Stimulated activated naive CD8-positive, alpha-beta T cell treated with anti-CD3 and anti-CD28 coated beads, Interleukin-15, amount 100 ng/mL, for 72 hours (primary cell): ENCODE measurements at regions not wholly inside any gene's neighbourhood (a gene's known extent, or its start where the extent isn't known, plus 50 kb on each side); places are given as distances from the start of the nearest gene placed in this dataset.

Experiments used
- ATAC-seq: fragments of 150-1000 bp; cut with Tn5 transposase; 2 replicates; pipeline ENCODE4 v1.10.0; 2021; ENCODE audit warnings: mild to moderate bottlenecking, moderate library complexity
- DNase-seq, 2 donors: peaks; one replicate each; pipeline ENCODE4 v3.0.0; 2021 to 2022
- H3K27ac Mint-ChIP-seq, 2 donors: one replicate each; pipeline ENCODE4 v1.8.0; 2022; ENCODE audit warnings: mild to moderate bottlenecking in 2 of 2, mixed read lengths in 2 of 2, moderate library complexity in 2 of 2
- H3K27me3 Mint-ChIP-seq: one replicate; pipeline ENCODE4 v1.8.0; 2022; ENCODE audit warnings: mixed read lengths
- H3K4me1 Mint-ChIP-seq: one replicate; pipeline ENCODE4 v1.8.0; 2022; ENCODE audit warnings: mild to moderate bottlenecking, mixed read lengths
- H3K4me3 Mint-ChIP-seq, 2 donors: one replicate each; pipeline ENCODE4 v1.8.0; 2022; ENCODE audit warnings: mild to moderate bottlenecking in 2 of 2, mixed read lengths in 2 of 2, moderate library complexity in 1 of 2
- H3K9me3 Mint-ChIP-seq, 2 donors: one replicate each; pipeline ENCODE4 v1.8.0; 2022; ENCODE audit warnings: mixed read lengths in 2 of 2

- H3K9me3 Mint-ChIP-seq: no peaks in the 10 kb centered on the region
- ATAC-seq (no peak), DNase-seq (no peak)
- H3K27ac Mint-ChIP-seq: no peak overlapping the region
- H3K4me3 Mint-ChIP-seq: no peak overlapping the region
- no peaks in the 10 kb centered on the region for H3K4me1 Mint-ChIP-seq
- peaks cover 14% of the 10 kb centered on the region for H3K27me3 Mint-ChIP-seq
Observed at GRCh38 chr5:103424026-103424425, 138.6 kb downstream of the NUDT12 start.

GRCh38 chr5:103422756-103423155, 139.8 kb downstream of the NUDT12 start:
- Mint-ChIP-seq H3K27ac (no peak overlapping the region), H3K9me3 (no peaks in the 10 kb centered on the region), H3K4me3 (no peak overlapping the region), H3K27me3 (peaks cover 24% of the 10 kb centered on the region), H3K4me1 (no peaks in the 10 kb centered on the region)
- ATAC-seq (no peak), DNase-seq (no peak)

- H3K4me3 Mint-ChIP-seq: no peak overlapping the region
- ATAC-seq (no peak), DNase-seq (no peak)
- no peaks in the 10 kb centered on the region for H3K9me3 Mint-ChIP-seq
- no peaks in the 10 kb centered on the region for H3K4me1 Mint-ChIP-seq
- no peak overlapping the region for H3K27ac Mint-ChIP-seq
- H3K27me3 Mint-ChIP-seq: peaks cover 63% of the 10 kb centered on the region
Observed at GRCh38 chr5:103414604-103415003, 148.0 kb downstream of the NUDT12 start.

- Mint-ChIP-seq H3K4me1 (no peaks in the 10 kb centered on the region), H3K9me3 (no peaks in the 10 kb centered on the region), H3K4me3 (no peak overlapping the region), H3K27me3 (peaks cover 48% of the 10 kb centered on the region), H3K27ac (no peak overlapping the region)
- ATAC-seq (no peak), DNase-seq (no peak)
Observed at GRCh38 chr5:103411711-103412110, 150.9 kb downstream of the NUDT12 start.

- no peak overlapping the region for H3K27ac Mint-ChIP-seq
- H3K4me3 Mint-ChIP-seq: no peak overlapping the region
- H3K27me3 Mint-ChIP-seq: peaks cover 41% of the 10 kb centered on the region
- H3K9me3 Mint-ChIP-seq: no peaks in the 10 kb centered on the region
- H3K4me1 Mint-ChIP-seq: no peaks in the 10 kb centered on the region
- no peak for ATAC-seq
- no peak for DNase-seq
Observed at GRCh38 chr5:103410172-103410571, 151.6 kb downstream of the MACIR start.

GRCh38 chr5:103409013-103409670, 150.6 kb downstream of the MACIR start:
- ATAC-seq: no peak
- Mint-ChIP-seq H3K27ac (no peak overlapping the region), H3K4me3 (no peak overlapping the region), H3K9me3 (no peaks in the 10 kb centered on the region), H3K27me3 (peaks cover 35% of the 10 kb centered on the region), H3K4me1 (no peaks in the 10 kb centered on the region)
- DNase-seq: no peak

GRCh38 chr5:103408408-103408807, 149.8 kb downstream of the MACIR start:
- Mint-ChIP-seq H3K27me3 (peaks cover 39% of the 10 kb centered on the region), H3K27ac (no peak overlapping the region), H3K4me1 (no peaks in the 10 kb centered on the region), H3K4me3 (no peak overlapping the region), H3K9me3 (no peaks in the 10 kb centered on the region)
- DNase-seq (no peak), ATAC-seq (no peak)

- no peak overlapping the region for H3K4me3 Mint-ChIP-seq
- ATAC-seq (no peak), DNase-seq (no peak)
- H3K4me1 Mint-ChIP-seq: no peaks in the 10 kb centered on the region
- no peaks in the 10 kb centered on the region for H3K9me3 Mint-ChIP-seq
- H3K27me3 Mint-ChIP-seq: peaks cover 44% of the 10 kb centered on the region
- no peak overlapping the region for H3K27ac Mint-ChIP-seq
Observed at GRCh38 chr5:103407402-103407801, 148.8 kb downstream of the MACIR start.

- Mint-ChIP-seq H3K9me3 (no peaks in the 10 kb centered on the region), H3K27ac (no peak overlapping the region), H3K27me3 (peaks cover 20% of the 10 kb centered on the region), H3K4me3 (no peak overlapping the region), H3K4me1 (no peaks in the 10 kb centered on the region)
- no peak for ATAC-seq
- no peak for DNase-seq
Observed at GRCh38 chr5:103404483-103404882, 145.9 kb downstream of the MACIR start.

- Mint-ChIP-seq H3K4me1 (no peaks in the 10 kb centered on the region), H3K27ac (no peak overlapping the region), H3K27me3 (peaks cover 18% of the 10 kb centered on the region), H3K4me3 (no peak overlapping the region), H3K9me3 (no peaks in the 10 kb centered on the region)
- ATAC-seq (no peak), DNase-seq (no peak)
Observed at GRCh38 chr5:103402851-103403250, 144.3 kb downstream of the MACIR start.

- H3K4me1 Mint-ChIP-seq: no peaks in the 10 kb centered on the region
- peaks cover 7% of the 10 kb centered on the region for H3K27me3 Mint-ChIP-seq
- no peak for ATAC-seq
- H3K27ac Mint-ChIP-seq: no peak overlapping the region
- no peak overlapping the region for H3K4me3 Mint-ChIP-seq
- no peak for DNase-seq
- no peaks in the 10 kb centered on the region for H3K9me3 Mint-ChIP-seq
Observed at GRCh38 chr5:103397739-103398581, 139.4 kb downstream of the MACIR start.

GRCh38 chr5:103394676-103395075, 136.1 kb downstream of the MACIR start:
- DNase-seq: no peak
- Mint-ChIP-seq H3K27ac (peak overlapping the region in 1 of 2 donors; percentile 17), H3K9me3 (no peaks in the 10 kb centered on the region), H3K27me3 (peaks cover 7% of the 10 kb centered on the region), H3K4me3 (no peak overlapping the region), H3K4me1 (no peaks in the 10 kb centered on the region)
- ATAC-seq: no peak

GRCh38 chr5:103393101-103393754, 134.7 kb downstream of the MACIR start:
- no peak for ATAC-seq
- Mint-ChIP-seq H3K4me1 (no peaks in the 10 kb centered on the region), H3K27me3 (peaks cover 14% of the 10 kb centered on the region), H3K27ac (no peak overlapping the region), H3K9me3 (no peaks in the 10 kb centered on the region), H3K4me3 (no peak overlapping the region)
- DNase-seq: no peak

- ATAC-seq (no peak), DNase-seq (no peak)
- H3K27ac Mint-ChIP-seq: no peak overlapping the region
- H3K9me3 Mint-ChIP-seq: no peaks in the 10 kb centered on the region
- H3K4me1 Mint-ChIP-seq: no peaks in the 10 kb centered on the region
- peaks cover 7% of the 10 kb centered on the region for H3K27me3 Mint-ChIP-seq
- no peak overlapping the region for H3K4me3 Mint-ChIP-seq
Observed at GRCh38 chr5:103391659-103392058, 133.1 kb downstream of the MACIR start.

- Mint-ChIP-seq H3K27ac (no peak overlapping the region), H3K4me1 (no peaks in the 10 kb centered on the region), H3K27me3 (peaks cover 17% of the 10 kb centered on the region), H3K9me3 (peaks cover 0 to 3% of the 10 kb centered on the region in 2 donors), H3K4me3 (no peak overlapping the region)
- ATAC-seq: no peak
- DNase-seq: no peak
Observed at GRCh38 chr5:103389846-103390245, 131.3 kb downstream of the MACIR start.

GRCh38 chr5:103389357-103389756, 130.8 kb downstream of the MACIR start:
- no peak overlapping the region for H3K4me3 Mint-ChIP-seq
- H3K9me3 Mint-ChIP-seq: peaks cover 0 to 7% of the 10 kb centered on the region in 2 donors
- peaks cover 21% of the 10 kb centered on the region for H3K27me3 Mint-ChIP-seq
- DNase-seq (no peak), ATAC-seq (no peak)
- H3K4me1 Mint-ChIP-seq: no peaks in the 10 kb centered on the region
- no peak overlapping the region for H3K27ac Mint-ChIP-seq
